Kidney (tissue), 13 donors: ENCODE measurements at regions not wholly inside any gene's neighbourhood (a gene's known extent, or its start where the extent isn't known, plus 50 kb on each side); places are given as distances from the start of the nearest gene placed in this dataset.

ENCODE experiments used
- DNase-seq, 5 donors: peaks; one replicate each; pipeline ENCODE4 v3.0.0-alpha.2; 2013 to 2020
- FAIRE-seq: peaks from 2 replicates; lab custom pipeline; 2012; peaks lifted over from hg19 to GRCh38; lab: Jason Lieb, UNC
- H3K27ac ChIP-seq, 2 donors: one replicate each; pipeline ENCODE4 v1.7.0; 2013; ENCODE audit warnings: low read depth in 2 of 2, low read length in 2 of 2, inconsistent platforms in 1 of 2
- H3K27me3 ChIP-seq: one replicate; pipeline ENCODE4 v1.7.1; 2013; ENCODE audit warnings: low read length, inconsistent platforms; ENCODE audit not compliant: control insufficient read depth, insufficient read depth
- H3K36me3 ChIP-seq, 3 donors: one replicate each; pipeline versions ENCODE4 v1.7.0 to v1.7.1; 2013; ENCODE audit warnings: low read length in 3 of 3, control low read depth in 1 of 3, inconsistent platforms in 1 of 3; ENCODE audit not compliant: insufficient read depth in 3 of 3, control insufficient read depth in 2 of 3
- H3K4me1 ChIP-seq, 3 donors: one replicate each; pipeline versions ENCODE4 v1.7.0 to v1.7.1; 2013; ENCODE audit warnings: low read length in 3 of 3, inconsistent platforms in 1 of 3, low read depth in 1 of 3; ENCODE audit not compliant: control insufficient read depth in 2 of 3, insufficient read depth in 2 of 3
- H3K4me3 ChIP-seq, 3 donors: one replicate each; pipeline versions ENCODE4 v1.7.0 to v1.8.1; 2013; ENCODE audit warnings: low read length in 3 of 3, control low read depth in 1 of 3, inconsistent platforms in 1 of 3
- H3K9ac ChIP-seq, 3 donors: one replicate each; pipeline versions ENCODE4 v1.7.0 to v1.7.1; 2013; ENCODE audit warnings: low read length in 3 of 3, control low read depth in 1 of 3, inconsistent platforms in 1 of 3
- H3K9me3 ChIP-seq, 3 donors: one replicate each; pipeline versions ENCODE4 v1.7.0 to v1.7.1; 2013; ENCODE audit warnings: low read length in 3 of 3, control low read depth in 1 of 3, inconsistent platforms in 1 of 3; ENCODE audit not compliant: control insufficient read depth in 2 of 3, insufficient read depth in 1 of 3
- CTCF ChIP-seq: IDR thresholded peaks from 3 replicates; pipeline ENCODE4 v1.5.1; 2012; ENCODE audit warnings: mild to moderate bottlenecking, moderate library complexity, borderline replicate concordance; ENCODE audit not compliant: insufficient read depth; ENCODE audit errors: extremely low read depth
- intact Hi-C: fragments of 100-400 bp; cut with DNase I; formaldehyde crosslinking; loops from one replicate; pipeline ENCODE4 v1.11.1; 2022
- donor health status: control.
- donor health status: control.
- donor health status: control.
- donor health status: control.
- donor health status: control.
- donor health status: DM: yes; HTN: yes; CAD: no.
- donor health status: Normal renal cell carcinoma (clear cell type).

- FAIRE-seq (no peak), DNase-seq (peak in 2 of 5 donors; percentile 20 to 40)
- H3K9me3 ChIP-seq = peaks cover 0 to 6% (median 0%) of the 10 kb centered on the region in 3 donors
- H3K27ac ChIP-seq = no peak overlapping the region
- H3K4me3 ChIP-seq = no peak overlapping the region
- no peak overlapping the region for H3K9ac ChIP-seq
- no peaks in the 10 kb centered on the region for H3K27me3 ChIP-seq
- H3K36me3 ChIP-seq = no peaks in the 10 kb centered on the region
- intact Hi-C loops = no loop called here
- H3K4me1 ChIP-seq = no peaks in the 10 kb centered on the region
- TF ChIP-seq CTCF = no peak
These were observed 73.1 kb upstream of the ZNF521 start for GRCh38 chr18:25425024-25425423.

GRCh38 chr18:25423760-25424159 is 71.8 kb upstream of the ZNF521 start:
- H3K27ac ChIP-seq = no peak overlapping the region
- FAIRE-seq (no peak), DNase-seq (no peak)
- H3K4me1 ChIP-seq = no peaks in the 10 kb centered on the region
- H3K9ac ChIP-seq = no peak overlapping the region
- H3K9me3 ChIP-seq = peaks cover 0 to 6% (median 0%) of the 10 kb centered on the region in 3 donors
- H3K36me3 ChIP-seq = no peaks in the 10 kb centered on the region
- no peaks in the 10 kb centered on the region for H3K27me3 ChIP-seq
- H3K4me3 ChIP-seq = no peak overlapping the region
- intact Hi-C loops = no loop called here
- no peak for TF ChIP-seq CTCF

DNA sequence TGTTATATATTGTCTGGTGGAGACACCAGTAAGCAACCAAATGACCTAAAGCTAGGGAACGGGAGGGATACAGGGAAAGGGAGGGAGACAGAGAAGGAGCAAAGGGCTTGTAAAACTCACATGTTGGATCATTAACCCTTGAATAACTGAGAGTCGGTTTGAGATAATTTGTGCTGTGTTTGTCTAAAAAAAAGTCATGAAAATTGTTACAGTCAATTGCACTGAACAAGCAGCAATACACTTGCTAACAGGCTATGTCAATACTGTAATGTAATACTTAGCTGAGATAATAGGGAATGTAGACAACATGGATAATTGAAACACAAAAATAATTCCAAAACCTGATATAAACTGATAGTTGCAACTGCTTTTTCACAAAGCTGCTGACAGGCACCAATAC is 71.3 kb upstream of the ZNF521 start:
- Histone ChIP-seq H3K9ac (no peak overlapping the region), H3K36me3 (no peaks in the 10 kb centered on the region), H3K4me3 (no peak overlapping the region), H3K27me3 (no peaks in the 10 kb centered on the region), H3K9me3 (peaks cover 0 to 6% (median 0%) of the 10 kb centered on the region in 3 donors), H3K4me1 (no peaks in the 10 kb centered on the region), H3K27ac (no peak overlapping the region)
- DNase-seq (peak in 1 of 5 donors; percentile 17), FAIRE-seq (no peak)
- intact Hi-C loops = no loop called here
- TF ChIP-seq CTCF = no peak

GRCh38 chr18:25422230-25422629 is 70.3 kb upstream of the ZNF521 start:
- FAIRE-seq (no peak), DNase-seq (no peak)
- H3K4me1 ChIP-seq = no peaks in the 10 kb centered on the region
- no peaks in the 10 kb centered on the region for H3K27me3 ChIP-seq
- H3K4me3 ChIP-seq = no peak overlapping the region
- H3K36me3 ChIP-seq = no peaks in the 10 kb centered on the region
- no peak for TF ChIP-seq CTCF
- H3K9me3 ChIP-seq = peaks cover 0 to 6% (median 0%) of the 10 kb centered on the region in 3 donors
- intact Hi-C loops = no loop called here
- no peak overlapping the region for H3K9ac ChIP-seq
- H3K27ac ChIP-seq = no peak overlapping the region
